Smooth muscle cell (in vitro differentiated cells): ENCODE measurements at regions not wholly inside any gene's neighbourhood (a gene's known extent, or its start where the extent isn't known, plus 50 kb on each side); places are given as distances from the start of the nearest gene placed in this dataset.

Source experiments
- DNase-seq: peaks from one replicate; lab custom pipeline; 2025; ENCODE audit not compliant: unreplicated experiment; lab: John Stamatoyannopoulos, UW
- H2AFZ ChIP-seq: fragments of 200-600 bp; sonication (generic); 2 replicates; pipeline ENCODE4 v1.6.0; 2016; ENCODE audit warnings: antibody characterized with exemption, low read depth, mild to moderate bottlenecking
- H3F3A ChIP-seq: fragments of 200-600 bp; sonication (generic); 2 replicates; pipeline ENCODE4 v1.6.0; 2017; ENCODE audit warnings: antibody characterized with exemption, low read depth
- H3K27ac ChIP-seq: fragments of 200-600 bp; sonication (generic); 2 replicates; pipeline ENCODE4 v1.5.1; 2016; ENCODE audit warnings: low read depth, mild to moderate bottlenecking
- H3K27me3 ChIP-seq: fragments of 200-600 bp; sonication (generic); 2 replicates; pipeline ENCODE4 v1.6.1; 2016; ENCODE audit warnings: low read depth, mild to moderate bottlenecking
- H3K36me3 ChIP-seq: fragments of 200-600 bp; sonication (generic); 2 replicates; pipeline ENCODE4 v1.5.1; 2016; ENCODE audit warnings: low read depth
- H3K4me1 ChIP-seq: fragments of 200-600 bp; sonication (generic); 2 replicates; pipeline ENCODE4 v1.5.1; 2016; ENCODE audit warnings: low read depth
- H3K4me2 ChIP-seq: fragments of 200-600 bp; sonication (generic); 2 replicates; pipeline ENCODE4 v1.6.0; 2016; ENCODE audit warnings: mild to moderate bottlenecking
- H3K4me3 ChIP-seq: fragments of 200-600 bp; sonication (generic); 2 replicates; pipeline ENCODE4 v1.5.1; 2016; ENCODE audit warnings: mild to moderate bottlenecking
- H3K79me2 ChIP-seq: fragments of 200-600 bp; sonication (generic); 2 replicates; pipeline ENCODE4 v1.6.0; 2016; ENCODE audit warnings: low read depth, mild to moderate bottlenecking
- H3K9ac ChIP-seq: fragments of 200-600 bp; sonication (generic); 2 replicates; pipeline ENCODE4 v1.6.0; 2016; ENCODE audit warnings: low read depth
- H3K9me3 ChIP-seq: fragments of 200-600 bp; sonication (generic); replicated peaks from 2 replicates; pipeline ENCODE4 v1.5.1; 2016; ENCODE audit warnings: low read depth
- H4K20me1 ChIP-seq: fragments of 200-600 bp; sonication (generic); 2 replicates; pipeline ENCODE4 v1.6.0; 2016; ENCODE audit warnings: low read depth
- CTCF ChIP-seq: fragments of 200-600 bp; sonication (generic); IDR thresholded peaks from 2 replicates; pipeline ENCODE4 v1.5.1; 2017; ENCODE audit warnings: borderline replicate concordance, mild to moderate bottlenecking, antibody characterized with exemption; ENCODE audit not compliant: insufficient read depth, poor library complexity, severe bottlenecking
- WGBS: methylation state at CpG from one replicate; pipeline ENCODE4 v1.1.7; 2016; ENCODE audit warnings: low lambda C conversion rate; 5-methylcytosine and 5-hydroxymethylcytosine counted together

GRCh38 chr3:106364477-106364876 lies 495.7 kb upstream of the CBLB start:
- Histone ChIP-seq H3K4me1 (no peaks in the 10 kb centered on the region), H3K27me3 (no peaks in the 10 kb centered on the region), H3K4me3 (no peak overlapping the region), H4K20me1 (no peaks in the 10 kb centered on the region), H3K79me2 (no peaks in the 10 kb centered on the region), H3F3A (no peaks in the 10 kb centered on the region), H3K9me3 (no peaks in the 10 kb centered on the region), H3K36me3 (no peaks in the 10 kb centered on the region), H3K27ac (no peak overlapping the region), H2AFZ (no peak overlapping the region), H3K9ac (no peak overlapping the region), H3K4me2 (no peak overlapping the region)
- TF ChIP-seq CTCF = no peak
- 82% methylated on average over 1 of the region's 1 CpG for WGBS
- DNase-seq = no peak

- Histone ChIP-seq H3K27me3 (no peaks in the 10 kb centered on the region), H3F3A (no peaks in the 10 kb centered on the region), H4K20me1 (no peaks in the 10 kb centered on the region), H3K4me3 (no peak overlapping the region), H3K79me2 (no peaks in the 10 kb centered on the region), H3K9me3 (no peaks in the 10 kb centered on the region), H3K36me3 (no peaks in the 10 kb centered on the region), H3K27ac (no peak overlapping the region), H3K4me2 (no peak overlapping the region), H2AFZ (peak overlapping the region; percentile 54), H3K9ac (no peak overlapping the region), H3K4me1 (no peaks in the 10 kb centered on the region)
- WGBS = 41% methylated on average over 1 of the region's 1 CpG
- no peak for DNase-seq
- TF ChIP-seq CTCF = no peak
Measured at GRCh38 chr3:106365061-106365691, 496.4 kb upstream of the CBLB start.

GRCh38 chr3:106366352-106366751 lies 497.5 kb upstream of the CBLB start:
- no peak overlapping the region for H3K27ac ChIP-seq
- H3K9me3 ChIP-seq = no peaks in the 10 kb centered on the region
- no peak for DNase-seq
- H3K27me3 ChIP-seq = no peaks in the 10 kb centered on the region
- no peak overlapping the region for H2AFZ ChIP-seq
- no peak overlapping the region for H3K4me3 ChIP-seq
- H3K36me3 ChIP-seq = no peaks in the 10 kb centered on the region
- H3F3A ChIP-seq = no peaks in the 10 kb centered on the region
- no peak for TF ChIP-seq CTCF
- H3K9ac ChIP-seq = no peak overlapping the region
- H3K79me2 ChIP-seq = no peaks in the 10 kb centered on the region
- H3K4me1 ChIP-seq = no peaks in the 10 kb centered on the region
- H3K4me2 ChIP-seq = no peak overlapping the region
- H4K20me1 ChIP-seq = no peaks in the 10 kb centered on the region

- Histone ChIP-seq H3K27me3 (no peaks in the 10 kb centered on the region), H3K9me3 (no peaks in the 10 kb centered on the region), H3K4me1 (no peaks in the 10 kb centered on the region), H4K20me1 (no peaks in the 10 kb centered on the region), H3F3A (no peaks in the 10 kb centered on the region), H3K4me3 (no peak overlapping the region), H2AFZ (no peak overlapping the region), H3K36me3 (no peaks in the 10 kb centered on the region), H3K79me2 (no peaks in the 10 kb centered on the region), H3K9ac (no peak overlapping the region), H3K27ac (no peak overlapping the region), H3K4me2 (no peak overlapping the region)
- TF ChIP-seq CTCF = no peak
- 90% methylated on average over 2 of the region's 2 CpGs for WGBS
- DNase-seq = no peak
Measured at GRCh38 chr3:106367496-106367895, 498.7 kb upstream of the CBLB start.
